ENCODE measurements at regions not wholly inside any gene's neighbourhood (a gene's known extent, or its start where the extent isn't known, plus 50 kb on each side); places are given as distances from the start of the nearest gene placed in this dataset.

- TF ChIP-seq CTCF (IDR thresholded peaks at IDR 0.05) (no peak), POLR2A (IDR thresholded peaks at IDR 0.05) (no peak)
Observed at GRCh38 chr12:114248527-114248926, 157.4 kb downstream of the TBX5 start.

Data from heart left ventricle (tissue), 13 donors.